Activated effector memory CD4-positive, alpha-beta T cell treated with anti-CD3 and anti-CD28 coated beads, Interleukin-2, amount 50 U/mL, for 16 hours (primary cell): ENCODE measurements at regions not wholly inside any gene's neighbourhood (a gene's known extent, or its start where the extent isn't known, plus 50 kb on each side); places are given as distances from the start of the nearest gene placed in this dataset.
A peak's percentile ranks its signal among the peaks of the same experiment; 100 is the strongest.

Experiments used
- DNase-seq: peaks from one replicate; pipeline ENCODE4 v3.0.0-alpha.2; 2020

- no peak for DNase-seq
Measured at GRCh38 chr2:12090590-12090989, 344.2 kb downstream of the LPIN1 start.

DNA sequence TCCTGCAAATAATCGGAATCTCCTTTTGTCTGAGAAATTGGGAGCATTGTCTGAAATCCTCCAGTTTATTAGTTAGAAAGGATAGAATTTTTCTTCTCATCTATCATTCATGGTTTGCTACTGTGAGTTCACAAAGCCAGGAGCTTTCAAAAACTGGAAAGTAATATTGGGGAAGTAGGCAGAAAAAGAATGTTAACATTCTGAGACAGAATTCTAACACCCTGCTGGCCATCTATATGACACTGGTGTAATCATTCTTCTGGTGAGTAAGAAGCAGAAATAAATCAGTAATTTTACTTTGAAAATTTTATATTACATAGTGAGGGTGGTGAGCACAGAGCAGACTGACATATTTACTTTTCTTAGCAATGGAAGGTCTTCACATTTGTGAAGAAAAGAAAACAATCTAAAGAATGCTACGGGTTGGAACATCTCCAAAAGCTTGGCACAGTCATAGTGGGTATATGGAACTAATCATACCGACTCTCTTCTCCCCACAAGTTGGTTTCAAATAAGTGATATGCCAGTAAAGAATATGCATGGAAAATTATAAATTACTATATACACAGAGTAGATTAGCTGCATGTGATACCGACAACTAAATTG lies 344.9 kb downstream of the LPIN1 start:
- DNase-seq = no peak

DNA sequence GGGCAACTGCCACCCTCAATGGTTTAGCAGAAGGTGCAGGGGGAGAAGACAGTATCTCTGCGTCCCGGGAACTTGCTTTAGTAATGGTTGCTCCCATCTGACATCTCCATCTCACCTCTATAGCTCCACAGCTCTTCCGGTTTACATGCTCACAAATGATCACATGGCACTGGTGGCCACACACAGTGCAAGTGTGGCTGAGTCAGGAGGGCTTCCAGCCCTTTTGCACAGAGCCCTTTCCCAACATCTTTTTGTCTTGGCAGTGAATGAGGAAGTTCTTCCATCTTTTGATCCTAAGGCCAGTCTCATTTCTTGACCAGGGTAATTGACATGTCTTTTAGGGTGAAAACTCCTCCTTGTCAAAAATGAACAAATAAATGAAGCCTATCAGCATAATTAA lies 347.7 kb downstream of the LPIN1 start:
- DNase-seq = no peak

DNA sequence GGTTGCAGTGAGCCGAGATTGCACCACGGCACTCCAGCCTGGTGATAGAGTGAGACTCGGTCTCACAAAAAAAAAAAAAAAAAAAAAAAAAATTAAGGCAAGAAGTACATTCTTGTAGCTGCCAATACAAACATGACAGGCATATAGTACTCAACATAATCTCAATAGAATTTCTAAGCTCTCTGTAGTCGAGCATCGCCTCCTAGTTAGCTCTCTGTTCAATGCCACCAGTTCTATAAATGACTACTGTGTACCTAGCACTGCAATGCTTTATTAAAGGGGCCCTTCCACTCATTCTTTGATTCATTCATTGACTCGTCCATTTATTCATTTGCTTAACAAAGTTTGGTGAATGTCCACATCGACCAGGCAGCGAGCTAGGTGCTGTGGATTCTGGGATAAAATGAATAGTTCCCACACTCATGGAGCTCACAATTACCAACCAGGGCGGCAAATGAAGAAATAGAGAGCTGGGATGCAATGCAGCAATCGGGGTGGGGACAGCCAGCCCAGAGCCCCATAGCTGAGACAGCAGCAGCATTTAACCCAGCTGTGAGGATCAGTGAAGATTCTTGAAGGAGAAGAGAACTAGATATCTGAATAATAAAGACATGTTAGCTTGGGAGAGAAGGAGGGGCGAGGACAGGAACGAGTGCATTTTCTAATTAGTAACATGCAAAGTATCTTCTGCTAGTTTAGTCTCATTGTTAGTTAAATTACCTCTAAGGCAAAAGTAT lies 349.8 kb downstream of the LPIN1 start:
- no peak for DNase-seq

DNA sequence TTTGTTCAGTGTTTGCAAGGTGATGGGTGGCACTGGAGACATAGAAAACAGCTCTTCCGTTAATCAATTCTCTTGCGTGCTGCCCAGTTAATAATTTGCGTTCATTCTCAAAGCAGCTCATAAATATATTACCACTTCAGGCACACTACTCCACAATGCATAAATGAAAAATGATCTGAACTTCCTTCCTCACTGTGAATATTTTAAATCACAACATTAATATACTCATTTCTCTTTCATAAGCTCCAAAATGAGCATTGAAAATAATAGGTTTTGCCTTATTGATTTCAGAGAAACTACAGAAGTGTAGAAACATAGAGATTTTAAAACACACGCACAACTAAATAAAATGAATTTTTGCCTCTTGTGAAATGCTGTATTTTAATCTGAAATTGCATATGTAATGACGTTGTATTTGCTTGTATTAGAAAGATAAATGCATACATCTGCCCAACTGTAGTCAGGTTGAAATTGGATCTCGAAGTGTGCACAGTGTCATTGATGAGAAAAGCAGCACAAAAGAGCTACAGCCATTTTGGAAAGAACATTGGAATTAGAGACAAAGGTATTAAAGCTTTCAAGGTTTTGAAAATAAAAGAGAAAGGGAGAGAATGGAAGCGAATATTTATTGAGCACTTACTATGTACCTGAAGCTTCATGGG lies 350.5 kb downstream of the LPIN1 start:
- DNase-seq = no peak

GRCh38 chr2:12097859-12098258 lies 351.4 kb downstream of the LPIN1 start:
- DNase-seq = no peak

DNA sequence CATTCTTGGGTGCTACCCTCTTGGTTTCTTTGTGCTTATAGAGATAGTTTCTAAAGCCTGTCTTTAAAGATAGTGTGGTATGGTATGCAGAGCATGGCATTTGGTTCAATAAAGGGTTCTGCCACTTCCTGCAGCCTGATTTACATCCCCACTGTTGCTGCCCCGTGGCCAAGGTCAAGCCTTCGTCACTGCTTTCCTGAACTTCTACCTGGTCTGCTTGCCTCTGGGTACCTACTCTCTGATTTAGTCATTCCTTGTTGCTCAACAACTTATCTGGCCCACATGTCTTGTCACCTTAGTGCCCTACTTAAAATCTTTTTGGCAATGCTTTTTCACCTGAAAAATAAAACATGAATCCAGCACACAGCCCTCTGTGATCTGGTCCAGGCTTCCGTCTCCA lies 352.9 kb downstream of the LPIN1 start:
- DNase-seq = no peak

GRCh38 chr2:12102679-12103078 lies 356.2 kb downstream of the LPIN1 start:
- no peak for DNase-seq

DNA sequence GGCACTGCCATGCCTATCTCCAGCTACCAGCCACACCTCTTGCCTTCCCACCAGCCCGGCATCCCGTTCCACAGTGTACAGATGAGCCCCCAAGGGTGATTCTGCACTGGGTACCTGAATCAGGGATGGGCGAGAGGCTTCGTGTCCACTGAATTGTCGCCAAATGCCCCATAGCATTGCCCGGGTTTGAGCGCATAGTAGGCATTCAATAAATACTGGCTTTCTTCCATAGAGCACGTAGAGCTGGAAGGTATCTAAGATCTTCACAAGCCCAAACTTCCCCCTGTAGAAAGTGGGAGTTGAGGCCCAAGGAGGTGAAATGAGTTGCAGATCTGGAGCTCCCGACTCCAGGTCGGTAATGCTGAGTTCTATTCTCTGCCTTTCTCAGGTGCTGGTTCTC lies 358.7 kb downstream of the LPIN1 start:
- no peak for DNase-seq

DNA sequence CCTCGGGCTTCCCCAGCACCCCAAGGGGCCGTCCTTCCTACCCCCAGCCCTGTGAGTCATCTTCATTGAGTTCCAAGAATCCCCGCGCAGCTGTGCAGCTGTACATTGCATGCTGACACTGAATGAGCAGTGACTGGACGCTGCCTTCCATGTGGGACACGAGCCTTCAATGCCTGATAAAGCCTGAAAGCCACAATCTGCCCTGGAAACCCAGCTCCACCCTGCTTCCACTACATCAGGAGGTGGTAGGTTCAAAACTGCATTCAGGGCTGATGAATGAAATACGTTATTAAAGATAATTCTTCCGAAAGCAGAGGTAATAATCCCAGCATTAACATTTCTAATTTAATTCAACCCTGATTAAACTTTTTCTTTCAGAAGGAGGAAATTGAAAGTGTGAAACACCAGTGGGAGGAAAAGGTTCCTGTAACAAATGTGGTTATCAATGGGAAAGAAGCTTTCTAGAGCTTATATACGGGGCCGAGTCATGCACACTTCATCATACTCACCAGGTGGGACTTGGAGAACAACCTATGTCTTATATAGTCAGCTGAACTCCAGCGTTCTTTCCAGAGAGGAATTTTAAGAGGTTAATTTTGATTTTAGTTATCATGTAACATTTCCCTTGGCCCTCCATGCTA lies 360.1 kb downstream of the LPIN1 start:
- peak; percentile 73 for DNase-seq

- no peak for DNase-seq
Measured at GRCh38 chr2:12107321-12107720, 360.9 kb downstream of the LPIN1 start.

- DNase-seq = no peak
Measured at GRCh38 chr2:12107939-12108338, 361.5 kb downstream of the LPIN1 start.

- no peak for DNase-seq
Measured at GRCh38 chr2:12109363-12110017, 363.1 kb downstream of the LPIN1 start.

DNA sequence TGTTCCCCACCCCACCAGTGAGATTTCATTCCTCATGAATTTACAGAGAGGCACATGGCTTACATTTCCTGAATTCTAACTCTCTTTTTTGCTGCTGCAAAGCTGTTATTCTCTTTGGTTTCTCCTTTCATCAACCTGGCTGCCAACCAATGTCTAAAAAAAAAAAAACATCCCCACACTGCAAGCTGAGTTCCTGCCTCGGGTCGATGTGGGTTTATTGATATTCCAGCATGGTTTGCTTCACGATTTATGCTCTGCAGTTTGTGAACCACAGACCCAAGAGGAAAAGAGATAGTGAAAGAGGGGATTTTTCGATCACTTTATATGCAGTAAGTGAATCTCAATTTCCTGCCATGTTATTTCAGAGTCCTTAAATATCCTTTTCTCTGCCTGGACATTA lies 363.6 kb downstream of the LPIN1 start:
- no peak for DNase-seq

DNA sequence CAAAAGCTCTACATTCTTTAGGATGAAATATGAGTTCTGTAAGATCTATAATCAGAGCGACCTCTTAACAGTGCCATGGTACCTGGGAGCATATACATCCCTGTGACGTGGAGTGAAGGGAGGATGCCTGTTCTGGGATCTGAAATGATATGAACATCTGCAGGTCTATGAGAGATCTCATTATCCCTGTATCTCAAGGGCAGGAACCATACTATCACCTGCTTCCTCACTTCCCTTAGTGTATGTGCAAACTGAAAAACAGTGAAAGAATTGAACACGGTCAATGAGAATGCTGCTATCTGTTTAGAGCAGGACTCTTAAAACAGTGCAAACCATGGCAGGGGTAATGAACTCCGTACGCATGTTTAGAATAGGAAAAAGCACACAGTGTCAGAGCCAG lies 364.0 kb downstream of the LPIN1 start:
- DNase-seq = no peak

DNA sequence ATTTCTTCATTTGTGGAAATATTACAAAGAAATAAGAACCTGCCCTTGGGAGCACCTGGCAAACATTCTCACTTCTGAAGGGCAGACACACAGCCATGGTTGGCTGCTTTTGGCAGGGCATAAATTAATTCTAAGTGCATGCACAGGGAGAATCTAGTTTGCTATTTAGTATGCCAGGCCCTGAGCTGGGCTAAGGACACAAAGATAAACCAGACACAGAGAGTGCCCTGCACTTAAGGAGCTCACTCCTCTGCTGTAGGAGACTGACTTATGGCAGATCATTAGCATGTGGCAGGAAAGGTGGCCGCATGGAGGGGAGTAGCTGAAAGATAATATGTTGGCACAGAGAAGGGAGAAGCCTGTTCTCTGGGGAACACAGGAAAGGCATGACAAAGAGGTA lies 367.0 kb downstream of the LPIN1 start:
- no peak for DNase-seq

GRCh38 chr2:12114816-12115215 lies 368.4 kb downstream of the LPIN1 start:
- no peak for DNase-seq

- DNase-seq = no peak
Measured at GRCh38 chr2:12116228-12116750, 369.9 kb downstream of the LPIN1 start.

DNA sequence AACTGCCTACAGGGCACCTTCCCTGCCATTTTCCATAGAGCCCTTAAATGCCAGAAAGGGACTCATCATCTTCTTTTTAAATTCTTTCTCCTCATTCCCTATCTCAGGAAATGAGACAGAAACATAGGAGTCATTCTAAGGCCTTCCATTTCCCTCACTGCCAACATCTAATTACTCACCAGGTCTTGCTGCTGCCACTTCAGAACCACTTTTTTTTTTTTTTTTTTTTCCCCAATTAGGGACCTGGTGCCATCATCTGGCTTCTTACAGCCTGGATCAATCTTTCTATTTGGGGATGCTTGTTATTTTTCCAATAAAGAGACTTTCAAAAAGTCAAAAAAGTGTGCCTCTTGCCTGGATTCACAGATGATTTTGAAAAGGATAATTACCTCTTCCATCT lies 373.4 kb downstream of the LPIN1 start:
- no peak for DNase-seq

DNA sequence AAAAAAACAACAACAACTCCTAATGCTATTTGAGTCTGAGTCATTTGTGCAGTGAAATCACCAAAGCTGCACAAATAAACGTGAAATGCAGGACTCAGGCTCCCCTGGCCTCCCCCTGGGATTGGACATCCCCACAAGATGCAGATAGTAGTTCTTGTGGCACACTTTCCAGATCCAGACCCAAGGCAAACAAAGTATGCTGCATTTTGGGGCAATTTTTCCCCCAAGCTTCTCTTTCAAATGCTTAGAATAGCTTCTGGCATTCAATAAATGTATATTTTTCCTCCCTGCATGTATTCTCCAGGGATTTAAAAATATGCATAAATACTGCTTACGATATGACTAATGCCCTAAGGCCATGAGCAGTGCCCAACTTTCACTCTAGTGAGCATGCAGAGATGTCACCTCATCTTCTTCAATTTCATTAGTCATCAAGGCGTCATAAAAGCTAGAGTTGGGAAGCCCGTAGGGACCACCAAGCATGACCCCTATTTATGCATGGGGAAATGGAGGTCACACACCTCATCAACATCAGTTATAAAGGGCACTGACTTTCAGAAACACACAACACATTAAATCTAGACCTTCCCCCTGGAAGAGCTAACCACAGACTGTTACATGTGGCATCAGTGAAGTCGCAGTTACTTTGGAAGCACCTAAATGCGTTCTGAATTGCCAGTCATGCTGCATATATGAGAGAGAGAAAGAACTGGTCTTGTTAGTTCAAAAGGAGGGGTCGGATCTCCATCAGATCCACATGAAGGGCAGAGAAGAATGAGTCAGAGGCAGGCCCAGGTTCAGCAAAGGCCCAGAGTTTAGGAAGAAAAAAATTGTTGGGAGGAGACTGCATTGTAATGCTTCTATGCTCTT lies 374.1 kb downstream of the LPIN1 start:
- no peak for DNase-seq

- no peak for DNase-seq
Measured at GRCh38 chr2:12124790-12125189, 378.4 kb downstream of the LPIN1 start.

GRCh38 chr2:12126318-12126717 lies 379.9 kb downstream of the LPIN1 start:
- DNase-seq = no peak
